IMR-90 (cell line): ENCODE measurements at regions not wholly inside any gene's neighbourhood (a gene's known extent, or its start where the extent isn't known, plus 50 kb on each side); places are given as distances from the start of the nearest gene placed in this dataset.

Source experiments
- ATAC-seq: fragments of 200-7000 bp; cut with Tn5 transposase; 2 replicates; pipeline ENCODE4 v1.9.1; 2020; ENCODE audit warnings: low read depth, mild to moderate bottlenecking, moderate library complexity
- BruUV-seq: library from RNA; stranded (reverse); fragments of 400-500 nt; replicated peaks from 2 replicates; lab custom pipeline; 2021; lab: Mats Ljungman, UMichigan
- CTCF ChIA-PET: fragments of 300-600 bp; formaldehyde crosslinking; extraction: SDS; loops from one replicate; lab custom pipeline; 2021; ENCODE audit warnings: antibody characterized with exemption; lab: Yijun Ruan, JAX
- POLR2A ChIA-PET: fragments of 300-600 bp; sonication (Branson Sonifier 250); formaldehyde crosslinking; loops from one replicate; lab custom pipeline; 2022; ENCODE audit warnings: antibody characterized with exemption; ENCODE audit not compliant: unreplicated experiment; lab: Charles Lee
- DNase-seq: peaks from one replicate; pipeline ENCODE4 v3.0.0; 2013
- H2AFZ ChIP-seq: replicated peaks from 2 replicates; pipeline ENCODE3; 2013; ENCODE audit warnings: low read length, mild to moderate bottlenecking; ENCODE audit not compliant: poor library complexity
- H2AK5ac ChIP-seq: 2 replicates; pipeline ENCODE4 v1.6.1; 2013; ENCODE audit warnings: low read depth, low read length, inconsistent platforms
- H2AK9ac ChIP-seq: replicated peaks from 2 replicates; pipeline ENCODE3; 2013; ENCODE audit warnings: mild to moderate bottlenecking, low read depth, low read length, moderate library complexity; ENCODE audit not compliant: poor library complexity
- H2BK120ac ChIP-seq: 2 replicates; pipeline ENCODE4 v1.6.1; 2013; ENCODE audit warnings: low read depth, low read length, inconsistent platforms
- H2BK15ac ChIP-seq: 3 replicates; pipeline ENCODE4 v1.6.1; 2013; ENCODE audit warnings: low read depth, low read length, inconsistent platforms
- H2BK20ac ChIP-seq: 2 replicates; pipeline ENCODE4 v1.6.1; 2013; ENCODE audit warnings: low read depth, mild to moderate bottlenecking, inconsistent platforms, low read length, moderate library complexity
- H2BK5ac ChIP-seq: 2 replicates; pipeline ENCODE4 v1.6.1; 2013; ENCODE audit warnings: mild to moderate bottlenecking, low read depth, low read length, inconsistent platforms; ENCODE audit not compliant: poor library complexity, severe bottlenecking
- H3K14ac ChIP-seq: replicated peaks from 2 replicates; pipeline ENCODE4 v1.6.1; 2013; ENCODE audit warnings: low read depth, low read length, inconsistent platforms
- H3K18ac ChIP-seq: 2 replicates; pipeline ENCODE4 v1.6.1; 2013; ENCODE audit warnings: low read depth, low read length, control low read depth
- H3K23ac ChIP-seq: 2 replicates; pipeline ENCODE4 v1.6.1; 2013; ENCODE audit warnings: low read depth, low read length, inconsistent platforms
- H3K27ac ChIP-seq: 2 replicates; pipeline ENCODE4 v1.5.1; 2013; ENCODE audit warnings: mild to moderate bottlenecking, control low read depth, low read length; ENCODE audit not compliant: insufficient read depth
- H3K27me3 ChIP-seq: 2 replicates; pipeline ENCODE4 v1.6.1; 2013; ENCODE audit warnings: low read length; ENCODE audit not compliant: control insufficient read depth, insufficient read depth
- H3K36me3 ChIP-seq: 2 replicates; pipeline ENCODE4 v1.6.1; 2013; ENCODE audit warnings: low read length, mixed read lengths; ENCODE audit not compliant: control insufficient read depth, insufficient read depth
- H3K4ac ChIP-seq: 2 replicates; pipeline ENCODE4 v1.6.1; 2013; ENCODE audit warnings: low read depth, low read length, inconsistent platforms
- H3K4me1 ChIP-seq: 2 replicates; pipeline ENCODE4 v1.6.1; 2013; ENCODE audit warnings: low read length, mixed read lengths; ENCODE audit not compliant: control insufficient read depth, insufficient read depth
- H3K4me2 ChIP-seq: 2 replicates; pipeline ENCODE4 v1.6.1; 2013; ENCODE audit warnings: low read depth, mild to moderate bottlenecking, control low read depth, low read length, moderate library complexity
- H3K4me3 ChIP-seq: 2 replicates; pipeline ENCODE4 v1.5.1; 2013; ENCODE audit warnings: low read depth, mild to moderate bottlenecking, control low read depth, low read length, moderate library complexity; ENCODE audit not compliant: insufficient read depth
- H3K56ac ChIP-seq: 2 replicates; pipeline ENCODE4 v1.6.1; 2013; ENCODE audit warnings: low read length, inconsistent platforms; ENCODE audit not compliant: insufficient read depth; ENCODE audit errors: extremely low read depth
- H3K79me1 ChIP-seq, 2 experiments: 2 replicates each; pipeline ENCODE4 v1.6.1; 2013; ENCODE audit warnings: low read length in 2 of 2, inconsistent platforms in 1 of 2, low read depth in 1 of 2
- H3K9ac ChIP-seq: 2 replicates; pipeline ENCODE4 v1.6.1; 2013; ENCODE audit warnings: low read depth, low read length, control low read depth
- H3K9me1 ChIP-seq: 2 replicates; pipeline ENCODE4 v1.6.1; 2013; ENCODE audit warnings: low read length, inconsistent platforms; ENCODE audit not compliant: insufficient read depth
- H3K9me3 ChIP-seq: 2 replicates; pipeline ENCODE4 v1.6.1; 2013; ENCODE audit warnings: low read length; ENCODE audit not compliant: control insufficient read depth, insufficient read depth
- H4K20me1 ChIP-seq: 2 replicates; pipeline ENCODE4 v1.6.1; 2013; ENCODE audit warnings: low read length, inconsistent platforms; ENCODE audit not compliant: insufficient read depth
- H4K5ac ChIP-seq: 2 replicates; pipeline ENCODE4 v1.6.1; 2013; ENCODE audit warnings: mild to moderate bottlenecking, low read depth, low read length, control low read depth
- H4K8ac ChIP-seq, 2 experiments: 2 replicates each; pipeline ENCODE4 v1.6.1; 2013; ENCODE audit warnings: low read depth in 2 of 2, low read length in 2 of 2, control low read depth in 1 of 2, inconsistent platforms in 1 of 2
- H4K91ac ChIP-seq: 2 replicates; pipeline ENCODE4 v1.6.1; 2013; ENCODE audit warnings: low read depth, low read length, inconsistent platforms; ENCODE audit not compliant: insufficient read depth
- BHLHE40 ChIP-seq: fragments of 150-350 bp; IDR thresholded peaks from 2 replicates; pipeline ENCODE4 v1.6.1; 2016; ENCODE audit warnings: mild to moderate bottlenecking, low read depth, low read length
- CEBPB ChIP-seq: IDR thresholded peaks from 2 replicates; pipeline ENCODE4 v1.6.1; 2012; ENCODE audit warnings: low read depth, low read length, improper control_type of control experiment
- CHD1 ChIP-seq: IDR thresholded peaks from 2 replicates; pipeline ENCODE4 v1.6.1; 2012; ENCODE audit warnings: low read depth, low read length, improper control_type of control experiment
- CTCF ChIP-seq: conservative IDR thresholded peaks from 2 replicates; pipeline ENCODE4 v1.5.1; 2012; ENCODE audit warnings: mild to moderate bottlenecking, low read depth, low read length, improper control_type of control experiment
- ELK1 ChIP-seq: fragments of 150-350 bp; IDR thresholded peaks from 2 replicates; pipeline ENCODE4 v1.6.1; 2016; ENCODE audit warnings: low read depth, mild to moderate bottlenecking, low read length, moderate library complexity, borderline replicate concordance
- FOS ChIP-seq: fragments of 150-350 bp; IDR thresholded peaks from 2 replicates; pipeline ENCODE4 v1.6.1; 2016; ENCODE audit warnings: low read depth, low read length
- MAFK ChIP-seq: IDR thresholded peaks from 2 replicates; pipeline ENCODE4 v1.6.1; 2012; ENCODE audit warnings: low read depth, low read length, improper control_type of control experiment
- MAZ ChIP-seq: IDR thresholded peaks from 2 replicates; pipeline ENCODE4 v1.6.1; 2012; ENCODE audit warnings: low read depth, mild to moderate bottlenecking, low read length, improper control_type of control experiment, moderate library complexity, borderline replicate concordance
- MXI1 ChIP-seq: IDR thresholded peaks from 2 replicates; pipeline ENCODE4 v1.6.1; 2012; ENCODE audit warnings: low read depth, mild to moderate bottlenecking, low read length, moderate library complexity, borderline replicate concordance
- NFE2L2 ChIP-seq: fragments of 150-350 bp; IDR thresholded peaks from 2 replicates; pipeline ENCODE4 v1.6.1; 2016; ENCODE audit warnings: low read depth, mild to moderate bottlenecking, low read length
- POLR2A ChIP-seq: IDR thresholded peaks from 2 replicates; pipeline ENCODE4 v1.6.1; 2012; ENCODE audit warnings: mild to moderate bottlenecking, low read depth, low read length
- RAD21 ChIP-seq: IDR thresholded peaks from 2 replicates; pipeline ENCODE4 v1.6.1; 2012; ENCODE audit warnings: low read length, improper control_type of control experiment
- RCOR1 ChIP-seq: IDR thresholded peaks from 2 replicates; pipeline ENCODE4 v1.6.1; 2012; ENCODE audit warnings: mild to moderate bottlenecking, low read length, improper control_type of control experiment; ENCODE audit not compliant: insufficient replicate concordance
- RFX5 ChIP-seq: IDR thresholded peaks from 2 replicates; pipeline ENCODE4 v1.8.0; 2012; ENCODE audit warnings: low read depth, mild to moderate bottlenecking, low read length, moderate library complexity
- SMC3 ChIP-seq: fragments of 150-350 bp; IDR thresholded peaks from 2 replicates; pipeline ENCODE4 v1.6.1; 2016; ENCODE audit warnings: low read depth, mild to moderate bottlenecking, antibody characterized with exemption, low read length, moderate library complexity
- WGBS, 2 experiments: methylation state at CpG; one replicate each; pipeline versions ENCODE4 v1.1.5 to v1.1.7; 2013; ENCODE audit warnings: missing lambda C conversion rate in 2 of 2; ENCODE audit not compliant: insufficient read length in 1 of 2; ENCODE audit errors: extremely low coverage in 2 of 2; 5-methylcytosine and 5-hydroxymethylcytosine counted together
- dilution Hi-C: fragments of 300-500 bp; cut with HindIII; formaldehyde crosslinking; loops from one replicate; pipeline ENCODE4 v1.14.3; 2018; ENCODE audit warnings: low sequenced_read_pairs; ENCODE audit not compliant: unreplicated experiment
- in situ Hi-C: fragments of 300-500 bp; cut with MboI; formaldehyde crosslinking; loops from 3 replicates; pipeline ENCODE4 v1.14.3; 2019; ENCODE audit warnings: low sequenced_read_pairs, inconsistent platforms, mixed read lengths
- intact Hi-C: fragments of 100-400 bp; cut with micrococcal nuclease; formaldehyde crosslinking; loops from 2 replicates; pipeline ENCODE4 v1.10.0; 2022
- TF ChIP-seq, protein P1 (sequence below): fragments of 150-350 bp; IDR thresholded peaks from 2 replicates; pipeline ENCODE4 v1.6.1; 2017; ENCODE audit warnings: mild to moderate bottlenecking, antibody characterized with exemption, low read length, low read depth

DNA sequence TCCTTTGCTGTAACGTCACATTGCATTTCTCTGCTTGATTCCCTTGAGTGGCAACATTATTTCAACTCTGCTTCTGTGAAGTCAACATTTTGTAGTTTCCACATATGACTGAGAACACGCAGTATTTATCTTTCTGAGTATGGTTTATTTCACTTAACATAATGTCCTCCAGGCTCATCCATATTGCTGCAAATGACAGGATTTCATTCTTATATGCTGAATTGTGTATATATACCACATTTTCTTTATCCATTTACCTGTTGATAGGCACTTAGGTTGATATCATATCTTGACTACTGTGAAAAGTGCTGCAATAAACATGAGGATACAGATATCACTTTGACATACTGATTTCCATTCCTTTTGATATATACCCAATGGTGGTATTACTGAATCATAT, 878.5 kb downstream of the PLOD2 start:
- Histone ChIP-seq H3K4ac (no peak overlapping the region), H2BK15ac (no peak overlapping the region), H3K4me2 (no peak overlapping the region), H3K36me3 (no peaks in the 10 kb centered on the region), H3K14ac (no peak overlapping the region), H3K18ac (no peak overlapping the region), H2AFZ (no peak overlapping the region), H4K8ac (no peak overlapping the region), H4K20me1 (no peaks in the 10 kb centered on the region), H3K79me1 (no peaks in the 10 kb centered on the region), H3K27me3 (no peaks in the 10 kb centered on the region), H3K27ac (no peak overlapping the region), H3K4me1 (no peaks in the 10 kb centered on the region), H2AK5ac (no peak overlapping the region), H2AK9ac (no peak overlapping the region), H3K9me3 (no peaks in the 10 kb centered on the region), H4K91ac (no peak overlapping the region), H3K9me1 (no peaks in the 10 kb centered on the region), H2BK20ac (no peak overlapping the region), H3K9ac (no peak overlapping the region), H3K23ac (no peak overlapping the region), H3K4me3 (no peak overlapping the region), H2BK120ac (no peak overlapping the region), H4K5ac (no peak overlapping the region), H2BK5ac (no peak overlapping the region), H3K56ac (no peak overlapping the region)
- POLR2A ChIA-PET = no interaction called here
- in situ Hi-C loops = no loop called here
- dilution Hi-C loops = no loop called here
- BruUV-seq = no TSS peak
- WGBS, 2 experiments = no CpG with 5 or more reads among the region's 2 CpGs
- intact Hi-C loops = no loop called here
- CTCF ChIA-PET = no interaction called here
- DNase-seq (no peak), ATAC-seq (no peak)
- TF ChIP-seq RFX5 = no peak
- TF ChIP-seq NFE2L2 = no peak
- no peak for TF ChIP-seq MXI1
- no peak for TF ChIP-seq CHD1
- no peak for TF ChIP-seq BHLHE40
- no peak for TF ChIP-seq MAFK
- TF ChIP-seq CTCF = no peak
- TF ChIP-seq RCOR1 = no peak
- TF ChIP-seq FOS = no peak
- no peak for TF ChIP-seq CEBPB
- no peak for TF ChIP-seq RAD21
- no peak for TF ChIP-seq POLR2A
- TF ChIP-seq MAZ = no peak
- TF ChIP-seq SMC3 = no peak
- TF ChIP-seq, protein P1, sequence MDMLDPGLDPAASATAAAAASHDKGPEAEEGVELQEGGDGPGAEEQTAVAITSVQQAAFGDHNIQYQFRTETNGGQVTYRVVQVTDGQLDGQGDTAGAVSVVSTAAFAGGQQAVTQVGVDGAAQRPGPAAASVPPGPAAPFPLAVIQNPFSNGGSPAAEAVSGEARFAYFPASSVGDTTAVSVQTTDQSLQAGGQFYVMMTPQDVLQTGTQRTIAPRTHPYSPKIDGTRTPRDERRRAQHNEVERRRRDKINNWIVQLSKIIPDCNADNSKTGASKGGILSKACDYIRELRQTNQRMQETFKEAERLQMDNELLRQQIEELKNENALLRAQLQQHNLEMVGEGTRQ = no peak
- TF ChIP-seq ELK1 = no peak
